H1 (cell line): ENCODE measurements at regions not wholly inside any gene's neighbourhood (a gene's known extent, or its start where the extent isn't known, plus 50 kb on each side); places are given as distances from the start of the nearest gene placed in this dataset.
"Not testable (repeated sequence)": the region's sequence is repeated elsewhere in the genome, so short reads cannot be mapped to it uniquely, and the experiment has no call there.

Source experiments
- CTCF ChIA-PET: fragments of 300-600 bp; sonication (Branson Sonifier 250); formaldehyde crosslinking; loops from one replicate; lab custom pipeline; 2021; ENCODE audit not compliant: partially characterized antibody; lab: Charles Lee
- POLR2A ChIA-PET: fragments of 300-600 bp; sonication (Branson Sonifier 250); formaldehyde crosslinking; loops from one replicate; lab custom pipeline; 2021; ENCODE audit warnings: inconsistent platforms; ENCODE audit not compliant: partially characterized antibody; lab: Charles Lee
- DNase-seq, 2 experiments: peaks; one replicate each; pipeline versions ENCODE4 v3.0.0 to v3.0.0-alpha.2; 2010 to 2022; ENCODE audit warnings: low spot score in 2 of 2, low read depth in 1 of 2, mixed read lengths in 1 of 2
- FAIRE-seq: peaks from 2 replicates; lab custom pipeline; 2011; peaks lifted over from hg19 to GRCh38; lab: Jason Lieb, UNC
- H2AFZ ChIP-seq: 2 replicates; pipeline ENCODE4 v1.8.1; 2012; ENCODE audit warnings: low read length, inconsistent platforms
- H2AK5ac ChIP-seq: 2 replicates; pipeline ENCODE4 v1.6.1; 2013; ENCODE audit warnings: low read depth, low read length
- H2BK120ac ChIP-seq: replicated peaks from 2 replicates; pipeline ENCODE3; 2013; ENCODE audit warnings: low read depth, low read length, inconsistent platforms
- H2BK12ac ChIP-seq: 2 replicates; pipeline ENCODE4 v1.6.1; 2013; ENCODE audit warnings: low read depth, low read length
- H2BK15ac ChIP-seq: 2 replicates; pipeline ENCODE4 v1.6.1; 2013; ENCODE audit warnings: low read length
- H2BK20ac ChIP-seq: 2 replicates; pipeline ENCODE4 v1.6.1; 2013; ENCODE audit warnings: low read length
- H2BK5ac ChIP-seq: 2 replicates; pipeline ENCODE4 v1.6.1; 2013; ENCODE audit warnings: low read depth, low read length
- H3K14ac ChIP-seq: 2 replicates; pipeline ENCODE4 v1.6.1; 2013; ENCODE audit warnings: inconsistent platforms; ENCODE audit not compliant: insufficient read length
- H3K18ac ChIP-seq: 2 replicates; pipeline ENCODE4 v1.6.1; 2013; ENCODE audit warnings: low read length; ENCODE audit errors: extremely low read depth
- H3K23ac ChIP-seq: 2 replicates; pipeline ENCODE4 v1.6.1; 2013; ENCODE audit warnings: inconsistent platforms; ENCODE audit not compliant: insufficient read length
- H3K23me2 ChIP-seq: 2 replicates; pipeline ENCODE4 v1.6.1; 2013; ENCODE audit warnings: low read depth, low read length
- H3K27ac ChIP-seq: 2 replicates; pipeline ENCODE4 v1.6.1; 2011; ENCODE audit warnings: low read depth, low read length, inconsistent platforms
- H3K27me3 ChIP-seq, 4 experiments: replicated peaks in 1 of 4; 1 replicate in 1 of 4; 2 replicates in 3 of 4; pipeline versions ENCODE4 v1.6.1 to v1.8.1; 2011 to 2013; ENCODE audit warnings: low read length in 3 of 4, mild to moderate bottlenecking in 3 of 4, inconsistent platforms in 2 of 4, mixed read lengths in 2 of 4, moderate library complexity in 1 of 4; ENCODE audit not compliant: control insufficient read depth in 3 of 4, insufficient read depth in 3 of 4; ENCODE audit errors: extremely low read depth in 1 of 4
- H3K36me3 ChIP-seq, 4 experiments: 2 replicates each; pipeline versions ENCODE4 v1.6.1 to v1.8.1; 2011 to 2013; ENCODE audit warnings: mild to moderate bottlenecking in 4 of 4, low read length in 3 of 4, moderate library complexity in 2 of 4, control low read depth in 1 of 4, inconsistent platforms in 1 of 4; ENCODE audit not compliant: insufficient read depth in 4 of 4, control insufficient read depth in 2 of 4
- H3K4ac ChIP-seq: replicated peaks from 2 replicates; pipeline ENCODE3; 2013; ENCODE audit warnings: low read length, low read depth, mixed read lengths, inconsistent platforms; ENCODE audit not compliant: insufficient read length
- H3K4me1 ChIP-seq, 4 experiments: replicated peaks in 1 of 4; 1 replicate in 1 of 4; 2 replicates in 3 of 4; pipeline versions ENCODE4 v1.6.1 to v1.8.1; 2011 to 2013; ENCODE audit warnings: low read length in 3 of 4, inconsistent platforms in 2 of 4, mixed read lengths in 1 of 4; ENCODE audit not compliant: insufficient read depth in 4 of 4, control insufficient read depth in 3 of 4
- H3K4me2 ChIP-seq, 2 experiments: 2 replicates each; pipeline versions ENCODE4 v1.6.1 to v1.8.1; 2011 to 2013; ENCODE audit warnings: low read depth in 2 of 2, low read length in 2 of 2, control low read depth in 1 of 2, inconsistent platforms in 1 of 2, mild to moderate bottlenecking in 1 of 2; ENCODE audit not compliant: insufficient read depth in 1 of 2
- H3K4me3 ChIP-seq, 4 experiments: fragments of 200-600, 300-600 bp in 1 of 4; sonication (generic), shearing (Covaris generic), sonication (Bioruptor Twin) in 1 of 4; 2 replicates each; pipeline versions ENCODE4 v1.5.1 to v1.8.1; 2011 to 2016; ENCODE audit warnings: low read length in 4 of 4, low read depth in 3 of 4, control low read depth in 2 of 4, inconsistent platforms in 2 of 4, mild to moderate bottlenecking in 2 of 4, mixed read lengths in 1 of 4, moderate library complexity in 1 of 4; ENCODE audit not compliant: insufficient read depth in 2 of 4; ENCODE audit errors: extremely low read depth in 1 of 4
- H3K56ac ChIP-seq: replicated peaks from 2 replicates; pipeline ENCODE3; 2013; ENCODE audit warnings: low read depth, mild to moderate bottlenecking, mixed read lengths, low read length, inconsistent platforms; ENCODE audit not compliant: insufficient read length
- H3K79me1 ChIP-seq: 2 replicates; pipeline ENCODE4 v1.6.1; 2013; ENCODE audit warnings: low read depth, low read length, control low read depth
- H3K79me2 ChIP-seq, 2 experiments: 2 replicates each; pipeline versions ENCODE4 v1.6.1 to v1.8.1; 2012 to 2013; ENCODE audit warnings: low read length in 2 of 2, mild to moderate bottlenecking in 2 of 2, inconsistent platforms in 1 of 2; ENCODE audit not compliant: insufficient read depth in 2 of 2, control insufficient read depth in 1 of 2
- H3K9ac ChIP-seq, 4 experiments: replicated peaks in 1 of 4; 1 replicate in 1 of 4; 2 replicates in 3 of 4; pipeline versions ENCODE4 v1.6.1 to v1.8.1; 2011 to 2013; ENCODE audit warnings: low read depth in 3 of 4, low read length in 3 of 4, control low read depth in 2 of 4, mild to moderate bottlenecking in 2 of 4, moderate library complexity in 2 of 4, inconsistent platforms in 1 of 4; ENCODE audit errors: extremely low read depth in 1 of 4
- H3K9me3 ChIP-seq, 2 experiments: 2 replicates each; pipeline versions ENCODE4 v1.6.1 to v1.8.1; 2012 to 2013; ENCODE audit warnings: mild to moderate bottlenecking in 2 of 2, moderate library complexity in 2 of 2, control low read depth in 1 of 2, inconsistent platforms in 1 of 2, low read depth in 1 of 2, low read length in 1 of 2, mixed read lengths in 1 of 2; ENCODE audit not compliant: insufficient read depth in 2 of 2
- H4K20me1 ChIP-seq, 2 experiments: replicated peaks in 1 of 2; 2 replicates each; pipeline versions ENCODE3 to v1.8.1; 2011 to 2013; ENCODE audit warnings: inconsistent platforms in 2 of 2, low read length in 2 of 2, mild to moderate bottlenecking in 1 of 2; ENCODE audit not compliant: insufficient read depth in 2 of 2, control insufficient read depth in 1 of 2
- H4K5ac ChIP-seq: 2 replicates; pipeline ENCODE4 v1.6.1; 2013; ENCODE audit warnings: low read length, low read depth, mixed read lengths, inconsistent platforms; ENCODE audit not compliant: insufficient read length
- H4K8ac ChIP-seq: 2 replicates; pipeline ENCODE4 v1.8.0; 2013; ENCODE audit warnings: mild to moderate bottlenecking, moderate library complexity, low read length, inconsistent platforms; ENCODE audit not compliant: insufficient read depth; ENCODE audit errors: extremely low read depth
- H4K91ac ChIP-seq: replicated peaks from 2 replicates; pipeline ENCODE3; 2013; ENCODE audit warnings: low read length, mixed read lengths, inconsistent platforms; ENCODE audit not compliant: insufficient read length
- WGBS, 2 experiments: shearing (Covaris generic) in 1 of 2; methylation state at CpG; one replicate each; pipeline versions ENCODE4 v1.1.6 to v1.1.7; 2013 to 2015; ENCODE audit warnings: low lambda C conversion rate in 2 of 2, mixed read lengths in 2 of 2, inconsistent platforms in 1 of 2, low coverage in 1 of 2, missing lambda C conversion rate in 1 of 2; ENCODE audit not compliant: insufficient replicate concordance in 2 of 2, insufficient coverage in 1 of 2, insufficient read length in 1 of 2; ENCODE audit errors: extremely low coverage in 1 of 2, missing lambda C conversion rate in 1 of 2; 5-methylcytosine and 5-hydroxymethylcytosine counted together

GRCh38 chr12:7584137-7584536 lies 80.6 kb upstream of the CD163 start:
- H3K56ac ChIP-seq, H3K4me3 ChIP-seq, H4K8ac ChIP-seq, H3K36me3 ChIP-seq, H4K5ac ChIP-seq, H3K4me1 ChIP-seq, H3K23me2 ChIP-seq, H3K18ac ChIP-seq, H2BK120ac ChIP-seq, H2BK5ac ChIP-seq, H2BK15ac ChIP-seq, H2BK12ac ChIP-seq, H3K79me1 ChIP-seq, POLR2A ChIA-PET, H3K14ac ChIP-seq, H3K23ac ChIP-seq, H2BK20ac ChIP-seq, DNase-seq, H4K20me1 ChIP-seq, H3K27ac ChIP-seq, H3K79me2 ChIP-seq, H3K9ac ChIP-seq, H4K91ac ChIP-seq, H2AFZ ChIP-seq, FAIRE-seq, H2AK5ac ChIP-seq, H3K4me2 ChIP-seq, H3K27me3 ChIP-seq, H3K4ac ChIP-seq, H3K9me3 ChIP-seq: not testable (repeated sequence)
- WGBS, 2 experiments, result 82% methylated on average over 1 of the region's 1 CpG; no CpG with 5 or more reads in 1 of the 2 experiments
- CTCF ChIA-PET, result interaction anchor here (0.7 to 1.3 kb wide), 3 partner anchors 9 to 55 kb away, joined by 3 to 6 read pairs (median 3); no protein-coding TSS in a partner anchor
